Right renal pelvis (tissue), 4 donors: ENCODE measurements at regions not wholly inside any gene's neighbourhood (a gene's known extent, or its start where the extent isn't known, plus 50 kb on each side); places are given as distances from the start of the nearest gene placed in this dataset.
A peak's percentile ranks its signal among the peaks of the same experiment; 100 is the strongest.

Experiments used
- DNase-seq, 4 donors: peaks; one replicate each; pipeline ENCODE4 v3.0.0-alpha.2; 2013; ENCODE audit warnings: low read depth in 4 of 4, low spot score in 3 of 4, missing footprints in 1 of 4

- no peak for DNase-seq
Observed at GRCh38 chr6:166017032-166017635, 150.5 kb downstream of the TBXT start.

- no peak for DNase-seq
Observed at GRCh38 chr6:166014966-166015365, 152.7 kb downstream of the TBXT start.

GRCh38 chr6:166010136-166010960 lies 157.3 kb downstream of the TBXT start:
- DNase-seq: no peak

- DNase-seq: no peak
Observed at GRCh38 chr6:166009385-166010031, 158.1 kb downstream of the TBXT start.

GRCh38 chr6:166008441-166009369 lies 158.9 kb downstream of the TBXT start:
- DNase-seq: no peak

- no peak for DNase-seq
Observed at GRCh38 chr6:166007349-166008263, 160.0 kb downstream of the TBXT start.

GRCh38 chr6:166006900-166007301 lies 160.8 kb downstream of the TBXT start:
- DNase-seq: no peak

GRCh38 chr6:166005944-166006899 lies 161.4 kb downstream of the TBXT start:
- DNase-seq: peak in 1 of 4 donors; percentile 72

- no peak for DNase-seq
Observed at GRCh38 chr6:166005401-166005943, 162.2 kb downstream of the TBXT start.

GRCh38 chr6:166004876-166005275 lies 162.8 kb downstream of the TBXT start:
- no peak for DNase-seq

- DNase-seq: no peak
Observed at GRCh38 chr6:166004471-166004870, 163.2 kb downstream of the TBXT start.

- no peak for DNase-seq
Observed at GRCh38 chr6:166003569-166003968, 164.1 kb downstream of the TBXT start.

GRCh38 chr6:166001359-166001758 lies 166.3 kb downstream of the TBXT start:
- DNase-seq: no peak

- no peak for DNase-seq
Observed at GRCh38 chr6:165999279-165999678, 168.4 kb downstream of the TBXT start.

- DNase-seq: no peak
Observed at GRCh38 chr6:165998072-165998471, 169.6 kb downstream of the TBXT start.

- DNase-seq: no peak
Observed at GRCh38 chr6:165991341-165991740, 176.3 kb downstream of the TBXT start.

GRCh38 chr6:165990216-165990615 lies 177.4 kb downstream of the TBXT start:
- no peak for DNase-seq

- no peak for DNase-seq
Observed at GRCh38 chr6:165988757-165989456, 178.7 kb downstream of the TBXT start.
